HG03095 (cell line): ENCODE measurements at regions not wholly inside any gene's neighbourhood (a gene's known extent, or its start where the extent isn't known, plus 50 kb on each side); places are given as distances from the start of the nearest gene placed in this dataset.
"Not testable (repeated sequence)": the region's sequence is repeated elsewhere in the genome, so short reads cannot be mapped to it uniquely, and the experiment has no call there.

Experiments used
- ATAC-seq: cut with Tn5 transposase; IDR thresholded peaks from one replicate; pipeline ENCODE4 v1.9.1; 2021; ENCODE audit warnings: moderate library complexity; ENCODE audit not compliant: unreplicated experiment

- not testable (repeated sequence) for ATAC-seq
Measured at GRCh38 chr22:25348996-25349395, 129.6 kb downstream of the CRYBB2 start.

DNA sequence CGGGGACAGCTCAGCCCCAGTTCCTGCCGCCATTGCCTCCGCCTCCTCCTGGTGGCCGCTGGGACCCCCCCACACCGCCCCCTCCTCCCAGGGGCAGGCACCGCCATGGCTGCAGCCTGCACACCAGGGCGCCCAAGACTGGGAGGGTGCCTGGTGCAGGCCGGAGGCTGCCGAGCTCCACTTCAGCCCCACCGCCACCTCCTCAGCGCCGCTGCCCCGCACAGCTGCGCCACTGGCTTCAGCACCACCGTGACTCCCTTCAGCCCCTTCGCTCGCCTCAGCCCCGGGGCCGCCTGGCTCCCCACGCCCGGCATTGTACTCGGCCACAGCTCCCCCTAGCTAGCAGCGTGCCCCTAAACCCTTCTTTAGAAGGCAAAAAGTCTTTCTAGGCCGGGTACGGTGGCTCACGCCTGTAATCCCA lies 131.1 kb downstream of the CRYBB2 start:
- ATAC-seq = no peak

- ATAC-seq = no peak
Measured at GRCh38 chr22:25351631-25352293, 132.3 kb downstream of the CRYBB2 start.

GRCh38 chr22:25352294-25352680 lies 132.8 kb downstream of the CRYBB2 start:
- ATAC-seq = no peak

- no peak for ATAC-seq
Measured at GRCh38 chr22:25353516-25354445, 134.3 kb downstream of the CRYBB2 start.

DNA sequence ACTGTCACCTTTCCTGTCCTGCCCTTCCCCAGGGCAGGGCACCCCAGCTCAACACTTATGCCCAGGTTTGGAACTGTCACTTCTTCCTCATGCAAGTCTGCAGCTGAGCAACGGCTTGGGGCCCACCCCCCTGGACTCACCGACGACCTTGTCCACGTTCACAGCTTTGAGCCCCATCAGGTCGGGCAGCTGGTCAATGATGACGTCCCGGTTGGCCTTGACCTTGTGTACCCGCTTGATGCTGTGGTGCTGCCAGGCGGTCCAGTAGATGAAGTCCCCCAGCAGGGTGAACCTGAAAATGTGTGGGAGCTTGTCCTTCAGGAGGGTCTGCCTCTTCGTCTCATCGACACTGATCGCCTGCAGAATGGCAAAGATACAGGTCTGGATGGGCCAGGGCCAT lies 135.0 kb downstream of the CRYBB2 start:
- no peak for ATAC-seq

DNA sequence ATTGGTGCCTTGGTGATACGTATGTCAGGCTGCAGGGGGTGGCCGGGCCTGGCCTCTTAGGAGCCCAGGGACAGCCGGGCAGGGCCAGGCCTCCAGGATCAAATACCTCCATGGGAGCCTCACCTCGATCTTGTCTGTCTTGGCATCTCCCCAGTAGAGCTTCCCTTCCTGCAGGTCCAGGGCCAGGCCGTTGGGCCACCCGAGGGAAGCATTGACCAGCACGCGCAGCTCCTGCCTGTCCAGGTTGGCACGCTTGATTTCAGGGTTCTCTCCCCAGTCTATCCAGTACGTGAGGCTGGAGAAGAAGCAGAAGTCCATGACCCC lies 137.7 kb downstream of the CRYBB2 start:
- ATAC-seq = no peak

GRCh38 chr22:25357606-25358420 lies 138.4 kb downstream of the CRYBB2 start:
- ATAC-seq = no peak

GRCh38 chr22:25358421-25359170 lies 139.2 kb downstream of the CRYBB2 start:
- no peak for ATAC-seq

- no peak for ATAC-seq
Measured at GRCh38 chr22:25359601-25360261, 140.3 kb downstream of the CRYBB2 start.

DNA sequence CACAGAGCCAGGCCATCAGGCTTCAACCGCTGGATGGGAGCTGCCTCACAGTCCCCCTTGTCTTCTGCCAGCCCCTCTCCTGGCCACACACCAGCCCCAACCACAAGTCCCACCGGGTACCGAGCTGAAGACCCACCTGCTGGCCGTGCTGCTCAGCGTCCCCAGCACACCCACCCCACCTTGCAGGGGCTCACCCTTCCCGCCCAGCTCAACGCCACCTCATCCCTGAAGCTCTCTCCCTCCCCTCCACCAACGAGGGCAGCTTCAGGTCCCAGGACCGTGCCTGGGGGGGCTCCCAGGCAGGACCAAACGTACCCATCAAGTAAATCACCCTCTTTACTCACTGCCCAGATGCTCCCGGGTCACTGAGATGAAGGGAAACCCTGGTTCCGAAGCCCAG lies 141.0 kb downstream of the CRYBB2 start:
- no peak for ATAC-seq

DNA sequence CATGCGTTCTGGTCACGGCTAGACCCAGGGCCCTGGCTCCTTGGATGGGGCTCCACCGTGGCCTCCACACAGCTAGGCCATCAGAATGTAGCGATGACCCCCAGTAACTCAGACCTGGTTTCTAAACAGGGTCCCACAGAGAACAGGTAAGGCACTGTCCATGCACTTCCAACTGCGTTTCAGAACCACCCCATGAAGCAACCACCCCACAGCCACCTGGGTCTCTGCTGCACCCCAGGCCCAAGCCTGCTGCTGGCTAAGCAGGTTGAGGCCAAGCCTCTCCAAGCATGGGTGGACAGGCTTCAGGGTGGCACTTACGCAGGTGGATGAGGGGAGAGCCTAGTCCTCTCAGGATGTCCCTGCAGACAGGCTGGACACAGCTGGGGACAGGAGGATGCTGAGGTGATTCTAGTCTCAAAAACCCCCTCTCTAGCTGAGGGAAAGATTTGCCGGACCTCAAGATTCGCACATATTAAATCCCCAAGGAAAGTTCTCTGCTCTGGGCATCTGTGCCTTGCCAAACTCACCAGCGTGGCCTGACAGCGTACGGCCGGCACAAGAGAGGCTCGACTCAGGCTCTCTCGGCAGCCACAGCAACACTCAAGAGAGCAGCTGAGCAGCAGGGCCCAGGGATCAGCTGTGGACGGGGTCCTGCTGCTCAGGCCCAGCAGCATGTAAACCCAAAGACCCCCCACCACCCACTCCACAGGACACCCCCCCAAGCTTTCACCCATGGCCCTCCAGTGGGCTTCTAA lies 141.6 kb downstream of the CRYBB2 start:
- no peak for ATAC-seq

DNA sequence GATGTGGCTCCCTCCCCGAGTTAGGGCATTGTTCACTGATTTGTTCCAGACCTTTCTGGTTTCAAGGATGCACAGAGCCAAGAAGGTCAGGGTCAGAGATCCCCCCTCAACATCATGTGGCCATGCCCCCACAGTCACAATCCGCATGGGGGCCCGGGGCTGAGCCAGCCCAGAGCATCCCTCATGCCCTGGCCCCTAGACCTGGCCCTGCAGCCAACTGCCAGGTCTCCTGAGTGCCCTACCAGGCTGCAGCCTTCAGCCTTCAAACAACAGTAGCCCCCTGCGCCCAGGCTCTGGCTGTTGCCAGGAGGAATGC lies 142.4 kb downstream of the CRYBB2 start:
- ATAC-seq = no peak

DNA sequence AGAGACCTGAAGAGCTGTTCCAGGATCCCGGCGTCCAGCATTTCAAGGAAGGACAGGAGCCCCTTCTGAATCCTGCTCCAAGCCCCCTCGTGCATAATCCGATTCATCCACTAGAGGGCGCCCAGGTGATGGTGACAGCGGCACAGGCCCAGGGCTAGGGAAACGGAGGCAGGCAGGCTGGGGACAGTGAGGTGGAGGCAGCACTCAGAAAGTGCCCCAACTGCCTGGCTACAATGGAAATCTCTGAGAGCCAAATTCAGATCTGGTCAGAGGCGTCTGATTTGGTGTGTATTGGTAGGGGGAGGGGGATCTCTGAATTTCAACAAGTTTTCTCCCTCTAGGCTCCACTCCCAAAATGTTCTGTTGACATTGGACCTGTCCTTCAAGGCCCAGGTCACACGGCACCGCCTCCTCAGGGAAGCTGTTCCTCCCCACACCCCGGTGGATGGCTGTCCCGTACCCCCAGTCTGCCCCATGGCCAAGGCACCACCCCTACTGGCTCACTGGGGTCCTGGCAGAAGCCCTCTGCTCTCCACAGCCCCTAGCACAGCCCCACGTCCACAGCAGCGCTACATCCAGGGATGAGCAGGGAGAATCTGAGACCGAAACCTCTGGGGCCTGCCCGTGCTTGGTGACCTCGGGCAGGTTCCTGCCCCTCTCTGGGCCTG lies 142.9 kb downstream of the CRYBB2 start:
- no peak for ATAC-seq

- no peak for ATAC-seq
Measured at GRCh38 chr22:25362883-25363240, 143.4 kb downstream of the CRYBB2 start.

- ATAC-seq = no peak
Measured at GRCh38 chr22:25363474-25363873, 144.0 kb downstream of the CRYBB2 start.

- no peak for ATAC-seq
Measured at GRCh38 chr22:25364281-25364680, 144.8 kb downstream of the CRYBB2 start.

- ATAC-seq = no peak
Measured at GRCh38 chr22:25364736-25365241, 145.3 kb downstream of the CRYBB2 start.
